Loucy (cell line): ENCODE measurements at regions not wholly inside any gene's neighbourhood (a gene's known extent, or its start where the extent isn't known, plus 50 kb on each side); places are given as distances from the start of the nearest gene placed in this dataset.

Experiments used
- H2AFZ ChIP-seq: fragments of 200-600 bp; sonication (generic); 2 replicates; pipeline ENCODE4 v1.6.0; 2016; ENCODE audit warnings: antibody characterized with exemption, mild to moderate bottlenecking, low read length, moderate library complexity
- H3F3A ChIP-seq: fragments of 200-600 bp; 2 replicates; pipeline ENCODE4 v1.6.0; 2016; ENCODE audit warnings: antibody characterized with exemption, low read depth, mild to moderate bottlenecking
- H3K27me3 ChIP-seq: fragments of 200-600 bp; sonication (generic); 2 replicates; pipeline ENCODE4 v1.6.1; 2014; ENCODE audit warnings: low read length, mild to moderate bottlenecking; ENCODE audit not compliant: insufficient read depth, poor library complexity, severe bottlenecking
- H3K36me3 ChIP-seq: fragments of 200-600 bp; sonication (generic); 2 replicates; pipeline ENCODE4 v1.6.1; 2016; ENCODE audit warnings: low read length; ENCODE audit not compliant: insufficient read depth
- H3K4me1 ChIP-seq: fragments of 200-600 bp; sonication (generic); 2 replicates; pipeline ENCODE4 v1.5.1; 2014; ENCODE audit warnings: low read length, mild to moderate bottlenecking; ENCODE audit not compliant: insufficient read depth, poor library complexity, severe bottlenecking
- H3K4me2 ChIP-seq: fragments of 200-600 bp; sonication (generic); 2 replicates; pipeline ENCODE4 v1.6.0; 2014; ENCODE audit warnings: antibody characterized with exemption, low read length, low read depth, mild to moderate bottlenecking; ENCODE audit not compliant: poor library complexity, severe bottlenecking
- H3K4me3 ChIP-seq: fragments of 200-600 bp; sonication (generic); 2 replicates; pipeline ENCODE4 v1.5.1; 2014; ENCODE audit warnings: low read length, mild to moderate bottlenecking, mixed read lengths; ENCODE audit not compliant: poor library complexity, severe bottlenecking
- H3K79me2 ChIP-seq: fragments of 200-600 bp; sonication (generic); 2 replicates; pipeline ENCODE4 v1.6.1; 2014; ENCODE audit warnings: low read length; ENCODE audit not compliant: insufficient read depth
- H3K9ac ChIP-seq: fragments of 200-600 bp; sonication (generic); 2 replicates; pipeline ENCODE4 v1.6.0; 2014; ENCODE audit warnings: mild to moderate bottlenecking, low read depth, low read length, moderate library complexity; ENCODE audit not compliant: poor library complexity, severe bottlenecking
- H3K9me2 ChIP-seq: fragments of 200-600 bp; sonication (generic); replicated peaks from 2 replicates; pipeline ENCODE4 v1.6.1; 2016; ENCODE audit warnings: low read depth, low read length, mixed read lengths
- H3K9me3 ChIP-seq: fragments of 200-600 bp; sonication (generic); 2 replicates; pipeline ENCODE4 v1.6.1; 2014; ENCODE audit warnings: mild to moderate bottlenecking, antibody characterized with exemption, low read length, low read depth; ENCODE audit not compliant: insufficient read depth
- H4K20me1 ChIP-seq: fragments of 200-600 bp; sonication (generic); 2 replicates; pipeline ENCODE4 v1.6.0; 2014; ENCODE audit warnings: antibody characterized with exemption, low read length, mild to moderate bottlenecking; ENCODE audit not compliant: insufficient read depth, poor library complexity, severe bottlenecking
- EZH2phosphoT487 ChIP-seq: fragments of 200-600 bp; IDR thresholded peaks from 2 replicates; pipeline ENCODE4 v1.6.1; 2018; ENCODE audit warnings: antibody characterized with exemption, mild to moderate bottlenecking, moderate library complexity, borderline replicate concordance
- TF ChIP-seq, protein P1 (sequence below): fragments of 200-600 bp; sonication (generic); conservative IDR thresholded peaks from 2 replicates; pipeline ENCODE4 v1.5.1; 2014; ENCODE audit warnings: mild to moderate bottlenecking, antibody characterized with exemption, low read length

DNA sequence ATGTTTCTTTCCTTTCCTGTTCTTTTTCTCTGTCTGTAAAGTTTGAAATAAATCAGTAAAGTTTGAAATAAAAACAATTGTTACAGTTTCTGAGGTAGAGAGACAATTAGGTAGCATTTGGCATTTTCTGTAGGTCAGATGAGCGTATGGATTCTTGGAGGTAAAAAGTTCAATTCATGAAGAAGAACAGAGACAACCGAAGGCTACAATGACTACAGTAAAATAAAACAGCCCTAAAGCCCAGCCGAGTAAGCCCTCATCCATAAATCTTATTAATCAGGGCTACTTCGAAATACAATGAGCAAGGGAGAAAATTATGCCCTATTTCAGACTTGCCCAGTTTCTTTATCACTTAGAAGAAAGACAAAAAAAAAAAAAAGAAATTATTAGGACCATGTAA lies 941.9 kb upstream of the SLC10A2 start:
- Histone ChIP-seq H3K4me1 (no peaks in the 10 kb centered on the region), H3K79me2 (no peaks in the 10 kb centered on the region), H2AFZ (no peak overlapping the region), H3K27me3 (no peaks in the 10 kb centered on the region), H3K4me3 (no peak overlapping the region), H3K9ac (no peak overlapping the region), H3K9me3 (no peaks in the 10 kb centered on the region), H3K36me3 (no peaks in the 10 kb centered on the region), H3F3A (no peaks in the 10 kb centered on the region), H4K20me1 (no peaks in the 10 kb centered on the region), H3K9me2 (no peaks in the 10 kb centered on the region), H3K4me2 (no peak overlapping the region)
- TF ChIP-seq EZH2phosphoT487, result no peak
- TF ChIP-seq, protein P1, sequence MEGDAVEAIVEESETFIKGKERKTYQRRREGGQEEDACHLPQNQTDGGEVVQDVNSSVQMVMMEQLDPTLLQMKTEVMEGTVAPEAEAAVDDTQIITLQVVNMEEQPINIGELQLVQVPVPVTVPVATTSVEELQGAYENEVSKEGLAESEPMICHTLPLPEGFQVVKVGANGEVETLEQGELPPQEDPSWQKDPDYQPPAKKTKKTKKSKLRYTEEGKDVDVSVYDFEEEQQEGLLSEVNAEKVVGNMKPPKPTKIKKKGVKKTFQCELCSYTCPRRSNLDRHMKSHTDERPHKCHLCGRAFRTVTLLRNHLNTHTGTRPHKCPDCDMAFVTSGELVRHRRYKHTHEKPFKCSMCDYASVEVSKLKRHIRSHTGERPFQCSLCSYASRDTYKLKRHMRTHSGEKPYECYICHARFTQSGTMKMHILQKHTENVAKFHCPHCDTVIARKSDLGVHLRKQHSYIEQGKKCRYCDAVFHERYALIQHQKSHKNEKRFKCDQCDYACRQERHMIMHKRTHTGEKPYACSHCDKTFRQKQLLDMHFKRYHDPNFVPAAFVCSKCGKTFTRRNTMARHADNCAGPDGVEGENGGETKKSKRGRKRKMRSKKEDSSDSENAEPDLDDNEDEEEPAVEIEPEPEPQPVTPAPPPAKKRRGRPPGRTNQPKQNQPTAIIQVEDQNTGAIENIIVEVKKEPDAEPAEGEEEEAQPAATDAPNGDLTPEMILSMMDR, result no peak

DNA sequence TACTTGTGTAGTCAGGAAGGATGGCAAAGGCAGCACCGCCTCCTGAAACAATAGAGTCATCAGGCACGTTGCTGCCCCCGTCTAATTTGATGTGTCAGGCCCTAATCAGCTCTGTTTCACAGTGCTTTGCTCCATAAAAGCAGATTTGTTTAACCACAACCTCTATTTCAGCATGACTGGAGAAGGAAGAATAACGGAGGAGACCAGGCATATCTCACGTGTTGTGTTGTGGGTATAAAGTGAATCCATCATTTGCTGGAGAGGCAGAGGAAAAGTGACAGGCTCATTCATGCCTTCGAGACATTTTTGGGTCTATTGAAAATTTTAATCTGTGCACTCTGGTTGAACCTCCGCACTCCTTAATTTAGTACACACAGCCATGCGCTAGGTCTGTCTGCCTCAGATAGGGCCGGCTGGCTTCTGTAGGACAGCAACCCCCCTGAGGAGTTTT lies 940.4 kb upstream of the SLC10A2 start:
- Histone ChIP-seq H3K9ac (no peak overlapping the region), H3K9me3 (no peaks in the 10 kb centered on the region), H3K4me2 (no peak overlapping the region), H2AFZ (no peak overlapping the region), H3F3A (no peaks in the 10 kb centered on the region), H3K4me3 (no peak overlapping the region), H3K4me1 (no peaks in the 10 kb centered on the region), H3K9me2 (no peaks in the 10 kb centered on the region), H3K79me2 (no peaks in the 10 kb centered on the region), H3K27me3 (no peaks in the 10 kb centered on the region), H4K20me1 (no peaks in the 10 kb centered on the region), H3K36me3 (no peaks in the 10 kb centered on the region)
- TF ChIP-seq, protein P1, result no peak
- TF ChIP-seq EZH2phosphoT487, result no peak

DNA sequence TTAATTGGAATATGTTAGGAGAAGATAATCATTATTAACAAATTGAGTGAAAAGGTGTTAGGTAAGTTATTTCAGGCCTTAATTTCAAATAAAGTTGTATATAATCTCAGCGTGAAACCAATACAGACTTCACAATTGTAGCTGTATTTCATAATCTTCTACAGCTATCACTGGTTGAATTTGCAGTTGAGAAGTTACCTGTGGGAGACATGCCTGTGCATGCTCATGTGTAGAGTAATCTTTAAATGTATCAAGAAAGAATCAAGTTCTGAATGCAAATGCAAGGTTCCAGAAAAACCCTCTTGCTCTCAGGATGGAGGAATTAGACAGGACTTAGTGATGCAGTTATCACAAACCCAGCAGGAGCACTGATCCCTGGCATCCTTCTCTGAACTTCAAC lies 938.4 kb upstream of the SLC10A2 start:
- H3K9me3 ChIP-seq, result no peaks in the 10 kb centered on the region
- H3K9ac ChIP-seq, result no peak overlapping the region

More for the DNA sequence above, 938.4 kb upstream of the SLC10A2 start:
- no peak overlapping the region for H3K4me3 ChIP-seq
- no peaks in the 10 kb centered on the region for H4K20me1 ChIP-seq
- no peak overlapping the region for H2AFZ ChIP-seq
- no peak overlapping the region for H3K4me2 ChIP-seq
- no peaks in the 10 kb centered on the region for H3K4me1 ChIP-seq
- H3K27me3 ChIP-seq, result no peaks in the 10 kb centered on the region
- no peaks in the 10 kb centered on the region for H3F3A ChIP-seq
- no peaks in the 10 kb centered on the region for H3K79me2 ChIP-seq
- H3K9me2 ChIP-seq, result no peaks in the 10 kb centered on the region
- no peak for TF ChIP-seq EZH2phosphoT487
- TF ChIP-seq, protein P1, result no peak
- H3K36me3 ChIP-seq, result no peaks in the 10 kb centered on the region
